HepG2 (cell line): ENCODE measurements at regions not wholly inside any gene's neighbourhood (a gene's known extent, or its start where the extent isn't known, plus 50 kb on each side); places are given as distances from the start of the nearest gene placed in this dataset.

Source experiments
- CBX5 ChIP-seq: sonication (generic); formaldehyde crosslinking; IDR thresholded peaks from 2 replicates; pipeline ENCODE4 v1.4.0; 2020; ENCODE audit warnings: missing genetic modification reagents, borderline replicate concordance
- CREB1 ChIP-seq, 2 experiments: fragments of 450-650 bp in 1 of 2; IDR thresholded peaks; 2 replicates each; pipeline ENCODE4 v1.6.1; 2016 to 2017; ENCODE audit warnings: control low read depth in 1 of 2, mild to moderate bottlenecking in 1 of 2, missing compliant biosample characterization in 1 of 2, missing genetic modification characterization in 1 of 2
- ELF4 ChIP-seq: sonication (generic); formaldehyde crosslinking; IDR thresholded peaks from 2 replicates; pipeline ENCODE4 v1.5.0; 2020; ENCODE audit warnings: missing genetic modification reagents, mild to moderate bottlenecking, moderate library complexity, borderline replicate concordance
- IRX3 ChIP-seq: sonication (generic); formaldehyde crosslinking; IDR thresholded peaks from 2 replicates; pipeline ENCODE4 v1.8.1; 2023; ENCODE audit warnings: mild to moderate bottlenecking, low read depth, missing genetic modification reagents, borderline replicate concordance
- LBX2 ChIP-seq: sonication (generic); formaldehyde crosslinking; IDR thresholded peaks from 2 replicates; pipeline ENCODE4 v1.5.0; 2020; ENCODE audit warnings: missing genetic modification reagents, mild to moderate bottlenecking, borderline replicate concordance
- MED1 ChIP-seq: sonication (generic); formaldehyde crosslinking; IDR thresholded peaks from 2 replicates; pipeline ENCODE4 v1.4.0; 2020; ENCODE audit warnings: missing genetic modification reagents
- PAWR ChIP-seq: sonication (generic); formaldehyde crosslinking; IDR thresholded peaks from 2 replicates; pipeline ENCODE4 v1.4.0; 2020; ENCODE audit warnings: missing genetic modification reagents, mild to moderate bottlenecking, borderline replicate concordance
- PCBP1 ChIP-seq: fragments of 200-400 bp; formaldehyde crosslinking; IDR thresholded peaks from 2 replicates; pipeline ENCODE4 v1.6.1; 2017; ENCODE audit warnings: mild to moderate bottlenecking, low read depth, low read length, borderline replicate concordance
- TSC22D2 ChIP-seq: sonication (generic); formaldehyde crosslinking; IDR thresholded peaks from 2 replicates; pipeline ENCODE4 v1.5.1; 2020; ENCODE audit warnings: missing genetic modification reagents, mild to moderate bottlenecking, borderline replicate concordance
- WIZ ChIP-seq: sonication (generic); formaldehyde crosslinking; IDR thresholded peaks from 2 replicates; pipeline ENCODE4 v1.5.1; 2020; ENCODE audit warnings: mild to moderate bottlenecking, missing genetic modification reagents
- ZBTB38 ChIP-seq: sonication (generic); formaldehyde crosslinking; IDR thresholded peaks from 2 replicates; pipeline ENCODE4 v1.5.1; 2020; ENCODE audit warnings: mild to moderate bottlenecking, missing genetic modification reagents
- ZMYM4 ChIP-seq: sonication (generic); formaldehyde crosslinking; IDR thresholded peaks from 2 replicates; pipeline ENCODE4 v1.8.1; 2023; ENCODE audit warnings: mild to moderate bottlenecking, missing genetic modification reagents
- ZNF225 ChIP-seq: sonication (generic); formaldehyde crosslinking; IDR thresholded peaks from 2 replicates; pipeline ENCODE4 v1.4.0; 2020; ENCODE audit warnings: mild to moderate bottlenecking, missing genetic modification reagents
- ZNF234 ChIP-seq: sonication (generic); formaldehyde crosslinking; conservative IDR thresholded peaks from 2 replicates; pipeline ENCODE4 v1.5.1; 2020; ENCODE audit warnings: mild to moderate bottlenecking, missing genetic modification reagents
- ZNF580 ChIP-seq: IDR thresholded peaks from 2 replicates; pipeline ENCODE4 v1.6.1; 2016; ENCODE audit warnings: low read depth, borderline replicate concordance
- ZNF607 ChIP-seq: sonication (generic); formaldehyde crosslinking; IDR thresholded peaks from 2 replicates; pipeline ENCODE4 v1.5.1; 2020; ENCODE audit warnings: missing genetic modification reagents, mild to moderate bottlenecking, borderline replicate concordance
- ZNF746 ChIP-seq: sonication (generic); formaldehyde crosslinking; IDR thresholded peaks from 2 replicates; pipeline ENCODE4 v1.8.0; 2022; ENCODE audit warnings: mild to moderate bottlenecking, missing genetic modification reagents
- TF ChIP-seq, protein P1 (sequence below): sonication (generic); formaldehyde crosslinking; IDR thresholded peaks from 2 replicates; pipeline ENCODE4 v1.4.0; 2020; ENCODE audit warnings: missing genetic modification reagents, borderline replicate concordance
- TF ChIP-seq, protein P2 (sequence below): sonication (generic); formaldehyde crosslinking; IDR thresholded peaks from 2 replicates; pipeline ENCODE4 v1.5.1; 2020; ENCODE audit warnings: missing genetic modification reagents, mild to moderate bottlenecking, borderline replicate concordance
- TF ChIP-seq, protein P3 (sequence below): sonication (generic); formaldehyde crosslinking; IDR thresholded peaks from 2 replicates; pipeline ENCODE4 v1.4.0; 2020; ENCODE audit warnings: missing genetic modification reagents
- TF ChIP-seq, protein P4 (sequence below): sonication (generic); formaldehyde crosslinking; IDR thresholded peaks from 2 replicates; pipeline ENCODE4 v1.4.0; 2020; ENCODE audit warnings: mild to moderate bottlenecking, missing genetic modification reagents

- TF ChIP-seq, protein P1, sequence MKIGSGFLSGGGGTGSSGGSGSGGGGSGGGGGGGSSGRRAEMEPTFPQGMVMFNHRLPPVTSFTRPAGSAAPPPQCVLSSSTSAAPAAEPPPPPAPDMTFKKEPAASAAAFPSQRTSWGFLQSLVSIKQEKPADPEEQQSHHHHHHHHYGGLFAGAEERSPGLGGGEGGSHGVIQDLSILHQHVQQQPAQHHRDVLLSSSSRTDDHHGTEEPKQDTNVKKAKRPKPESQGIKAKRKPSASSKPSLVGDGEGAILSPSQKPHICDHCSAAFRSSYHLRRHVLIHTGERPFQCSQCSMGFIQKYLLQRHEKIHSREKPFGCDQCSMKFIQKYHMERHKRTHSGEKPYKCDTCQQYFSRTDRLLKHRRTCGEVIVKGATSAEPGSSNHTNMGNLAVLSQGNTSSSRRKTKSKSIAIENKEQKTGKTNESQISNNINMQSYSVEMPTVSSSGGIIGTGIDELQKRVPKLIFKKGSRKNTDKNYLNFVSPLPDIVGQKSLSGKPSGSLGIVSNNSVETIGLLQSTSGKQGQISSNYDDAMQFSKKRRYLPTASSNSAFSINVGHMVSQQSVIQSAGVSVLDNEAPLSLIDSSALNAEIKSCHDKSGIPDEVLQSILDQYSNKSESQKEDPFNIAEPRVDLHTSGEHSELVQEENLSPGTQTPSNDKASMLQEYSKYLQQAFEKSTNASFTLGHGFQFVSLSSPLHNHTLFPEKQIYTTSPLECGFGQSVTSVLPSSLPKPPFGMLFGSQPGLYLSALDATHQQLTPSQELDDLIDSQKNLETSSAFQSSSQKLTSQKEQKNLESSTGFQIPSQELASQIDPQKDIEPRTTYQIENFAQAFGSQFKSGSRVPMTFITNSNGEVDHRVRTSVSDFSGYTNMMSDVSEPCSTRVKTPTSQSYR (CRISPR knock-in tag), result peak; percentile 45; the same call in 1 of the 2 replicates
- TF ChIP-seq TSC22D2 (no peak; the same call in 1 of the 2 replicates), ZNF234 (no peak), ZNF580 (0 out of 2 replicates have a peak, but pooled peaks have one; percentile 51), ELF4 (no peak), LBX2 (no peak), CBX5 (CRISPR knock-in tag) (peak; percentile 28; the same call in 1 of the 2 replicates), ZNF746 (no peak), IRX3 (CRISPR knock-in tag) (no peak; the same call in 1 of the 2 replicates), MED1 (peak; percentile 92), ZBTB38 (peak; percentile 24), ZNF607 (CRISPR knock-in tag) (peak; percentile 54; the same call in 1 of the 2 replicates), PAWR (CRISPR knock-in tag) (no peak), CREB1 (IDR thresholded peaks at IDR 0.05) (no peak), CREB1 (CRISPR knock-in tag; IDR thresholded peaks at IDR 0.05) (no peak), WIZ (no peak), ZMYM4 (CRISPR knock-in tag) (peak; percentile 92), ZNF225 (CRISPR knock-in tag) (0 out of 2 replicates have a peak, but pooled peaks have one; percentile 18), PCBP1 (no peak)
- TF ChIP-seq, protein P2, sequence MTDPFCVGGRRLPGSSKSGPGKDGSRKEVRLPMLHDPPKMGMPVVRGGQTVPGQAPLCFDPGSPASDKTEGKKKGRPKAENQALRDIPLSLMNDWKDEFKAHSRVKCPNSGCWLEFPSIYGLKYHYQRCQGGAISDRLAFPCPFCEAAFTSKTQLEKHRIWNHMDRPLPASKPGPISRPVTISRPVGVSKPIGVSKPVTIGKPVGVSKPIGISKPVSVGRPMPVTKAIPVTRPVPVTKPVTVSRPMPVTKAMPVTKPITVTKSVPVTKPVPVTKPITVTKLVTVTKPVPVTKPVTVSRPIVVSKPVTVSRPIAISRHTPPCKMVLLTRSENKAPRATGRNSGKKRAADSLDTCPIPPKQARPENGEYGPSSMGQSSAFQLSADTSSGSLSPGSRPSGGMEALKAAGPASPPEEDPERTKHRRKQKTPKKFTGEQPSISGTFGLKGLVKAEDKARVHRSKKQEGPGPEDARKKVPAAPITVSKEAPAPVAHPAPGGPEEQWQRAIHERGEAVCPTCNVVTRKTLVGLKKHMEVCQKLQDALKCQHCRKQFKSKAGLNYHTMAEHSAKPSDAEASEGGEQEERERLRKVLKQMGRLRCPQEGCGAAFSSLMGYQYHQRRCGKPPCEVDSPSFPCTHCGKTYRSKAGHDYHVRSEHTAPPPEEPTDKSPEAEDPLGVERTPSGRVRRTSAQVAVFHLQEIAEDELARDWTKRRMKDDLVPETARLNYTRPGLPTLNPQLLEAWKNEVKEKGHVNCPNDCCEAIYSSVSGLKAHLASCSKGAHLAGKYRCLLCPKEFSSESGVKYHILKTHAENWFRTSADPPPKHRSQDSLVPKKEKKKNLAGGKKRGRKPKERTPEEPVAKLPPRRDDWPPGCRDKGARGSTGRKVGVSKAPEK, result no peak; the same call in 1 of the 2 replicates
- TF ChIP-seq, protein P3, sequence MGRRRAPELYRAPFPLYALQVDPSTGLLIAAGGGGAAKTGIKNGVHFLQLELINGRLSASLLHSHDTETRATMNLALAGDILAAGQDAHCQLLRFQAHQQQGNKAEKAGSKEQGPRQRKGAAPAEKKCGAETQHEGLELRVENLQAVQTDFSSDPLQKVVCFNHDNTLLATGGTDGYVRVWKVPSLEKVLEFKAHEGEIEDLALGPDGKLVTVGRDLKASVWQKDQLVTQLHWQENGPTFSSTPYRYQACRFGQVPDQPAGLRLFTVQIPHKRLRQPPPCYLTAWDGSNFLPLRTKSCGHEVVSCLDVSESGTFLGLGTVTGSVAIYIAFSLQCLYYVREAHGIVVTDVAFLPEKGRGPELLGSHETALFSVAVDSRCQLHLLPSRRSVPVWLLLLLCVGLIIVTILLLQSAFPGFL (CRISPR knock-in tag), result no peak
- TF ChIP-seq, protein P4, sequence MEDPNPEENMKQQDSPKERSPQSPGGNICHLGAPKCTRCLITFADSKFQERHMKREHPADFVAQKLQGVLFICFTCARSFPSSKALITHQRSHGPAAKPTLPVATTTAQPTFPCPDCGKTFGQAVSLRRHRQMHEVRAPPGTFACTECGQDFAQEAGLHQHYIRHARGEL (CRISPR knock-in tag), result no peak
These were observed 207.4 kb upstream of the RFC3 start (continued) for GRCh38 chr13:33610438-33611120.
